Astrocyte (in vitro differentiated cells and primary cell): ENCODE measurements at regions not wholly inside any gene's neighbourhood (a gene's known extent, or its start where the extent isn't known, plus 50 kb on each side); places are given as distances from the start of the nearest gene placed in this dataset.

Source experiments
- DNase-seq: peaks from one replicate; pipeline ENCODE4 v3.0.0-alpha.2; 2010; ENCODE audit warnings: low read depth
- FAIRE-seq: peaks from 2 replicates; lab custom pipeline; 2011; peaks lifted over from hg19 to GRCh38; lab: Jason Lieb, UNC
- H2AFZ ChIP-seq: 2 replicates; pipeline ENCODE4 v1.6.0; 2012; ENCODE audit warnings: low read depth, low read length, inconsistent platforms
- H3K27ac ChIP-seq: 2 replicates; pipeline ENCODE4 v1.5.1; 2011; ENCODE audit warnings: low read depth, low read length, inconsistent platforms
- H3K27me3 ChIP-seq: 2 replicates; pipeline ENCODE4 v1.6.0; 2011; ENCODE audit warnings: low read length, inconsistent platforms; ENCODE audit not compliant: insufficient read depth
- H3K36me3 ChIP-seq: 2 replicates; pipeline ENCODE4 v1.5.1; 2011; ENCODE audit warnings: low read length, inconsistent platforms; ENCODE audit not compliant: insufficient read depth
- H3K4me1 ChIP-seq: 2 replicates; pipeline ENCODE4 v1.5.1; 2011; ENCODE audit warnings: low read length, inconsistent platforms; ENCODE audit not compliant: insufficient read depth
- H3K4me2 ChIP-seq: 2 replicates; pipeline ENCODE4 v1.6.0; 2012; ENCODE audit warnings: low read length, inconsistent platforms
- H3K4me3 ChIP-seq: 2 replicates; pipeline ENCODE4 v1.5.1; 2011; ENCODE audit warnings: low read depth, mild to moderate bottlenecking, low read length, inconsistent platforms; ENCODE audit not compliant: insufficient read depth
- H3K79me2 ChIP-seq: 2 replicates; pipeline ENCODE4 v1.6.0; 2012; ENCODE audit warnings: mild to moderate bottlenecking, low read length, inconsistent platforms; ENCODE audit not compliant: insufficient read depth
- H3K9ac ChIP-seq: 2 replicates; pipeline ENCODE4 v1.6.0; 2012; ENCODE audit warnings: mild to moderate bottlenecking, low read length, inconsistent platforms
- H3K9me3 ChIP-seq: 2 replicates; pipeline ENCODE4 v1.5.1; 2012; ENCODE audit warnings: low read depth, mild to moderate bottlenecking, low read length, inconsistent platforms; ENCODE audit not compliant: insufficient read depth
- H4K20me1 ChIP-seq: 2 replicates; pipeline ENCODE4 v1.6.0; 2012; ENCODE audit warnings: low read length, inconsistent platforms; ENCODE audit not compliant: insufficient read depth
- H3K27ac Mint-ChIP-seq: one replicate; pipeline ENCODE4 v1.8.0; 2021; ENCODE audit warnings: mild to moderate bottlenecking, mixed read lengths; ENCODE audit not compliant: unreplicated experiment
- H3K27me3 Mint-ChIP-seq: one replicate; pipeline ENCODE4 v1.8.0; 2021; ENCODE audit warnings: low read depth, mixed read lengths; ENCODE audit not compliant: unreplicated experiment
- H3K36me3 Mint-ChIP-seq: one replicate; pipeline ENCODE4 v1.8.0; 2021; ENCODE audit warnings: low read depth, mixed read lengths; ENCODE audit not compliant: unreplicated experiment
- H3K4me1 Mint-ChIP-seq: one replicate; pipeline ENCODE4 v1.8.0; 2021; ENCODE audit warnings: low read depth, mixed read lengths; ENCODE audit not compliant: unreplicated experiment
- H3K4me3 Mint-ChIP-seq: one replicate; pipeline ENCODE4 v1.8.0; 2021; ENCODE audit warnings: mild to moderate bottlenecking, moderate library complexity, mixed read lengths; ENCODE audit not compliant: unreplicated experiment
- H3K9me3 Mint-ChIP-seq: one replicate; pipeline ENCODE4 v1.8.0; 2021; ENCODE audit warnings: mild to moderate bottlenecking, mixed read lengths; ENCODE audit not compliant: unreplicated experiment
- CTCF ChIP-seq: IDR thresholded peaks from 2 replicates; pipeline ENCODE4 v1.5.1; 2011; ENCODE audit warnings: low read depth, mild to moderate bottlenecking, inconsistent platforms, low read length, moderate library complexity; ENCODE audit not compliant: insufficient read depth
- EZH2 ChIP-seq: IDR thresholded peaks from 2 replicates; pipeline ENCODE4 v1.6.1; 2012; ENCODE audit warnings: mild to moderate bottlenecking, low read length, inconsistent platforms; ENCODE audit not compliant: insufficient read depth

- no peak overlapping the region for H2AFZ ChIP-seq
- no peak overlapping the region for H3K9ac ChIP-seq
Measured at GRCh38 chr2:83595121-83595690, 863.9 kb downstream of the SUCLG1 start.

GRCh38 chr2:83594241-83595120 is 864.6 kb downstream of the SUCLG1 start:
- Mint-ChIP-seq H3K27me3 (no peaks in the 10 kb centered on the region), H3K4me3 (no peak overlapping the region), H3K27ac (no peak overlapping the region)

More at GRCh38 chr2:83595121-83595690, 863.9 kb downstream of the SUCLG1 start:
- Mint-ChIP-seq H3K27ac (no peak overlapping the region), H3K27me3 (no peaks in the 10 kb centered on the region), H3K9me3 (peaks cover 2% of the 10 kb centered on the region), H3K4me1 (peaks cover 8% of the 10 kb centered on the region), H3K4me3 (no peak overlapping the region), H3K36me3 (no peaks in the 10 kb centered on the region)
- DNase-seq (no peak), FAIRE-seq (no peak)
- Histone ChIP-seq H3K4me2 (no peak overlapping the region), H3K27ac (no peak overlapping the region), H3K27me3 (no peaks in the 10 kb centered on the region), H3K9me3 (no peaks in the 10 kb centered on the region), H3K4me1 (no peaks in the 10 kb centered on the region), H3K4me3 (no peak overlapping the region), H3K79me2 (no peaks in the 10 kb centered on the region), H3K36me3 (no peaks in the 10 kb centered on the region), H4K20me1 (no peaks in the 10 kb centered on the region)
- TF ChIP-seq EZH2 (no peak), CTCF (no peak)

More at GRCh38 chr2:83594241-83595120, 864.6 kb downstream of the SUCLG1 start:
- no peak for FAIRE-seq
- Mint-ChIP-seq H3K36me3 (no peaks in the 10 kb centered on the region), H3K9me3 (peaks cover 2% of the 10 kb centered on the region), H3K4me1 (peaks cover 8% of the 10 kb centered on the region)
- Histone ChIP-seq H3K4me2 (no peak overlapping the region), H4K20me1 (no peaks in the 10 kb centered on the region), H3K9ac (no peak overlapping the region), H3K27me3 (no peaks in the 10 kb centered on the region), H2AFZ (no peak overlapping the region), H3K9me3 (no peaks in the 10 kb centered on the region), H3K4me3 (no peak overlapping the region), H3K27ac (no peak overlapping the region), H3K79me2 (no peaks in the 10 kb centered on the region), H3K4me1 (no peaks in the 10 kb centered on the region), H3K36me3 (no peaks in the 10 kb centered on the region)
- TF ChIP-seq CTCF (no peak), EZH2 (no peak)
- no peak for DNase-seq
